ENCODE measurements at regions not wholly inside any gene's neighbourhood (a gene's known extent, or its start where the extent isn't known, plus 50 kb on each side); places are given as distances from the start of the nearest gene placed in this dataset.

- Histone ChIP-seq H3K27ac (no peak overlapping the region), H3K4me1 (no peaks in the 10 kb centered on the region), H3K9me3 (peaks cover 0 to 19% (median 11%) of the 10 kb centered on the region in 8 donors), H3K4me3 (no peak overlapping the region), H3K36me3 (no peaks in the 10 kb centered on the region), H3K27me3 (replicated peaks in 1 of 7) (peaks cover 0 to 27% (median 0%) of the 10 kb centered on the region in 7 donors)
- WGBS, 5 donors: 87 to 94% (median 92%) methylated on average over 11 to 12 of the region's 12 CpGs
- DNase-seq: no peak
- intact Hi-C loops (cut with DNase I; ENCODE audit: low total_unique reads): no loop called here
- no peak for TF ChIP-seq POLR2AphosphoS5 (IDR thresholded peaks at IDR 0.05)
- TF ChIP-seq CTCF (IDR thresholded peaks at IDR 0.05 in 8 of 11, conservative IDR thresholded peaks at IDR 0.05 in 3 of 11): no peak
- TF ChIP-seq POLR2A (IDR thresholded peaks at IDR 0.05): no peak
Observed at GRCh38 chr22:47781024-47781423, 1018.6 kb downstream of the TBC1D22A start.

- TF ChIP-seq POLR2A (IDR thresholded peaks at IDR 0.05) (no peak), POLR2AphosphoS5 (IDR thresholded peaks at IDR 0.05) (no peak), CTCF (IDR thresholded peaks at IDR 0.05 in 8 of 11, conservative IDR thresholded peaks at IDR 0.05 in 3 of 11) (no peak)
- Histone ChIP-seq H3K4me1 (no peaks in the 10 kb centered on the region), H3K9me3 (peaks cover 0 to 12% (median 5%) of the 10 kb centered on the region in 8 donors), H3K27ac (no peak overlapping the region), H3K4me3 (no peak overlapping the region), H3K27me3 (replicated peaks in 1 of 7) (peaks cover 0 to 21% (median 0%) of the 10 kb centered on the region in 7 donors), H3K36me3 (no peaks in the 10 kb centered on the region)
- WGBS, 5 donors: 83 to 90% (median 89%) methylated on average over 12 to 14 of the region's 14 CpGs
- DNase-seq: no peak
- intact Hi-C loops (cut with DNase I; ENCODE audit: low total_unique reads): no loop called here
Observed at GRCh38 chr22:47780281-47780875, 1017.9 kb downstream of the TBC1D22A start.

DNA sequence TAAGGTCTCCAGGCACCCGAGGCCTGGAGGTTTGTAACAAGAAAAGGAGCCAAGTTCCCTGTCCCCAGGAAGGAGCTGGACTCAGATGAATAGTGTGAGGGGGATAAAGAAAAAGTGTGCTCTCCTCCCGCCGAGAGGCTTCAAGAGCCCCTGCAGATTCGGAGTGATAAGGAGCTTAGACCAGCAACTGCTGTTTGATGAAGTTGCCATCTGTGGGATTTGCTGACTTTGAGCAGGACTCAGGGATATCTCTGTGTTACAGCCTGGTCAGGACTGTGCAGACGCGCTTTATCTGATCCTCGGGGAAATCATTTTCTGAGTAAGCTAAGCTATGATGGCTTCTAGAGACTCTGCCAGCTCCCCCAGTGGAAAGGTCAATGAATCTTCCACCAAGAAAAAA is 1017.0 kb downstream of the TBC1D22A start:
- intact Hi-C loops (cut with DNase I; ENCODE audit: low total_unique reads): no loop called here
- Histone ChIP-seq H3K4me3 (no peak overlapping the region), H3K27me3 (replicated peaks in 1 of 7) (peaks cover 0 to 12% (median 0%) of the 10 kb centered on the region in 7 donors), H3K9me3 (peaks cover 0 to 3% (median 0%) of the 10 kb centered on the region in 8 donors), H3K4me1 (no peaks in the 10 kb centered on the region), H3K27ac (no peak overlapping the region), H3K36me3 (no peaks in the 10 kb centered on the region)
- 57 to 70% (median 64%) methylated on average over 7 of the region's 7 CpGs for WGBS, 5 donors
- no peak for DNase-seq
- no peak for TF ChIP-seq CTCF (IDR thresholded peaks at IDR 0.05 in 8 of 11, conservative IDR thresholded peaks at IDR 0.05 in 3 of 11)
- no peak for TF ChIP-seq POLR2AphosphoS5 (IDR thresholded peaks at IDR 0.05)
- TF ChIP-seq POLR2A (IDR thresholded peaks at IDR 0.05): no peak

- 92 to 97% (median 93%) methylated on average over 13 of the region's 13 CpGs for WGBS, 5 donors
- no peak overlapping the region for H3K27ac ChIP-seq
- H3K36me3 ChIP-seq: no peaks in the 10 kb centered on the region
- DNase-seq: no peak
- peaks cover 0 to 5% (median 0%) of the 10 kb centered on the region in 7 donors for H3K27me3 ChIP-seq (replicated peaks in 1 of 7)
- H3K4me3 ChIP-seq: no peak overlapping the region
- TF ChIP-seq POLR2AphosphoS5 (IDR thresholded peaks at IDR 0.05): no peak
- no peak for TF ChIP-seq CTCF (IDR thresholded peaks at IDR 0.05 in 8 of 11, conservative IDR thresholded peaks at IDR 0.05 in 3 of 11)
- intact Hi-C loops (cut with DNase I; ENCODE audit: low total_unique reads): no loop called here
- H3K4me1 ChIP-seq: no peaks in the 10 kb centered on the region
- no peaks in the 10 kb centered on the region for H3K9me3 ChIP-seq
Observed at GRCh38 chr22:47778160-47778658, 1015.8 kb downstream of the TBC1D22A start.

Data from spleen (tissue), 11 donors.